IPS DF 4.7 (cell line): ENCODE measurements at regions not wholly inside any gene's neighbourhood (a gene's known extent, or its start where the extent isn't known, plus 50 kb on each side); places are given as distances from the start of the nearest gene placed in this dataset.
A peak's percentile ranks its signal among the peaks of the same experiment; 100 is the strongest.

Source experiments
- DNase-seq: peaks from one replicate; pipeline ENCODE4 v3.0.0-alpha.2; 2013; ENCODE audit warnings: low spot score; ENCODE audit errors: extremely low read depth

- DNase-seq: no peak
Observed at GRCh38 chr12:124517260-124518050, 50.0 kb downstream of the NCOR2 start.

GRCh38 chr12:124516850-124517249 lies 50.6 kb downstream of the NCOR2 start:
- DNase-seq: no peak

GRCh38 chr12:124515981-124516380 lies 51.4 kb downstream of the NCOR2 start:
- no peak for DNase-seq

GRCh38 chr12:124514996-124515932 lies 52.1 kb downstream of the NCOR2 start:
- DNase-seq: no peak

- no peak for DNase-seq
Observed at GRCh38 chr12:124514145-124514995, 53.0 kb downstream of the NCOR2 start.

GRCh38 chr12:124513297-124513867 lies 54.0 kb downstream of the NCOR2 start:
- no peak for DNase-seq

GRCh38 chr12:124512667-124513296 lies 54.6 kb downstream of the NCOR2 start:
- DNase-seq: peak; percentile 97

- no peak for DNase-seq
Observed at GRCh38 chr12:124511259-124511985, 56.0 kb downstream of the NCOR2 start.

- DNase-seq: no peak
Observed at GRCh38 chr12:124510301-124510970, 57.0 kb downstream of the NCOR2 start.

- DNase-seq: no peak
Observed at GRCh38 chr12:124509676-124510300, 57.6 kb downstream of the NCOR2 start.

- DNase-seq: no peak
Observed at GRCh38 chr12:124509300-124509675, 58.1 kb downstream of the NCOR2 start.

- DNase-seq: no peak
Observed at GRCh38 chr12:124508381-124509079, 58.9 kb downstream of the NCOR2 start.

- no peak for DNase-seq
Observed at GRCh38 chr12:124507188-124508109, 60.0 kb downstream of the NCOR2 start.

- DNase-seq: no peak
Observed at GRCh38 chr12:124506832-124507153, 60.6 kb downstream of the NCOR2 start.

- DNase-seq: no peak
Observed at GRCh38 chr12:124506145-124506831, 61.1 kb downstream of the NCOR2 start.

- no peak for DNase-seq
Observed at GRCh38 chr12:124505001-124505818, 62.2 kb downstream of the NCOR2 start.
